Panc1 (cell line): ENCODE measurements at regions not wholly inside any gene's neighbourhood (a gene's known extent, or its start where the extent isn't known, plus 50 kb on each side); places are given as distances from the start of the nearest gene placed in this dataset.

Experiments used
- CTCF ChIP-seq: fragments of 450-650 bp; IDR thresholded peaks from 2 replicates; pipeline ENCODE4 v1.5.1; 2017; ENCODE audit warnings: mild to moderate bottlenecking
- POLR2AphosphoS5 ChIP-seq: IDR thresholded peaks from 2 replicates; pipeline ENCODE4 v1.6.1; 2012; ENCODE audit warnings: mild to moderate bottlenecking, low read depth, low read length, moderate library complexity

- TF ChIP-seq CTCF, result no peak
- TF ChIP-seq POLR2AphosphoS5, result no peak
Observed at GRCh38 chr6:19037607-19038006, 650.5 kb downstream of the RNF144B start.
